ENCODE measurements at regions not wholly inside any gene's neighbourhood (a gene's known extent, or its start where the extent isn't known, plus 50 kb on each side); places are given as distances from the start of the nearest gene placed in this dataset.

GRCh38 chr22:49451070-49451840 is 376.4 kb downstream of the BRD1 start:
- DNase-seq, result no peak
- TF ChIP-seq POLR2A (IDR thresholded peaks at IDR 0.05), result no peak
- TF ChIP-seq, protein P1, sequence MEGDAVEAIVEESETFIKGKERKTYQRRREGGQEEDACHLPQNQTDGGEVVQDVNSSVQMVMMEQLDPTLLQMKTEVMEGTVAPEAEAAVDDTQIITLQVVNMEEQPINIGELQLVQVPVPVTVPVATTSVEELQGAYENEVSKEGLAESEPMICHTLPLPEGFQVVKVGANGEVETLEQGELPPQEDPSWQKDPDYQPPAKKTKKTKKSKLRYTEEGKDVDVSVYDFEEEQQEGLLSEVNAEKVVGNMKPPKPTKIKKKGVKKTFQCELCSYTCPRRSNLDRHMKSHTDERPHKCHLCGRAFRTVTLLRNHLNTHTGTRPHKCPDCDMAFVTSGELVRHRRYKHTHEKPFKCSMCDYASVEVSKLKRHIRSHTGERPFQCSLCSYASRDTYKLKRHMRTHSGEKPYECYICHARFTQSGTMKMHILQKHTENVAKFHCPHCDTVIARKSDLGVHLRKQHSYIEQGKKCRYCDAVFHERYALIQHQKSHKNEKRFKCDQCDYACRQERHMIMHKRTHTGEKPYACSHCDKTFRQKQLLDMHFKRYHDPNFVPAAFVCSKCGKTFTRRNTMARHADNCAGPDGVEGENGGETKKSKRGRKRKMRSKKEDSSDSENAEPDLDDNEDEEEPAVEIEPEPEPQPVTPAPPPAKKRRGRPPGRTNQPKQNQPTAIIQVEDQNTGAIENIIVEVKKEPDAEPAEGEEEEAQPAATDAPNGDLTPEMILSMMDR (IDR thresholded peaks at IDR 0.05), result no peak
- H3K9me3 ChIP-seq (replicated peaks in 1 of 3), result no peaks in the 10 kb centered on the region
- no peak overlapping the region for H3K27ac ChIP-seq
- peaks cover 3% of the 10 kb centered on the region for H3K27me3 ChIP-seq
- no peak overlapping the region for H3K4me3 ChIP-seq
- no peaks in the 10 kb centered on the region for H3K36me3 ChIP-seq (replicated peaks in 1 of 2)
- WGBS, 4 donors, result 43 to 57% (median 49%) methylated on average over 16 to 17 of the region's 17 CpGs
- H3K4me1 ChIP-seq (replicated peaks in 1 of 2), result no peaks in the 10 kb centered on the region
- intact Hi-C loops (cut with DNase I), result no loop called here

DNA sequence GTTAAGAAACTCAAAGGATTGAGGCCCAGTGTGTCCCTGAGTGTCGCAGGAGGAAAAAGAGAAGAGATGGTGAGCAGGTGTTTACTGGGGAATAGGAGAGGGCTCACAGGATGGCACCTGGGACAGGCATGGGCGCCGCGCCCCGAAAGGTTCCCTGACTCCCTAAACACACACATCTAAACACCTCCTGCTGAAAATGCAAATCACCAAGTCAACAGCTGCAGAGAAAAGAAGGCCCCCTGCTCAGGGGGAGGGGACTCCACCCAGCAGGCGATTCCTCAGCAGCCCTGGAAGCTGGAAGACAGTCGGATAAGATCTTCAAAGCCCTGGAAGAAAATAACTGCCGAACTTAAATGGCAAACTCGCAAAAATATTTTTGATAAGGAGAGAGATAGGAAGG is 377.2 kb downstream of the BRD1 start:
- Histone ChIP-seq H3K36me3 (replicated peaks in 1 of 2) (no peaks in the 10 kb centered on the region), H3K4me3 (no peak overlapping the region), H3K27me3 (peaks cover 3% of the 10 kb centered on the region), H3K4me1 (replicated peaks in 1 of 2) (no peaks in the 10 kb centered on the region), H3K9me3 (replicated peaks in 1 of 3) (no peaks in the 10 kb centered on the region), H3K27ac (no peak overlapping the region)
- TF ChIP-seq POLR2A (IDR thresholded peaks at IDR 0.05), result no peak
- TF ChIP-seq, protein P1 (IDR thresholded peaks at IDR 0.05), result no peak
- WGBS, 4 donors, result 5 to 8% (median 7%) methylated on average over 9 of the region's 9 CpGs
- DNase-seq, result no peak
- intact Hi-C loops (cut with DNase I), result no loop called here

DNA sequence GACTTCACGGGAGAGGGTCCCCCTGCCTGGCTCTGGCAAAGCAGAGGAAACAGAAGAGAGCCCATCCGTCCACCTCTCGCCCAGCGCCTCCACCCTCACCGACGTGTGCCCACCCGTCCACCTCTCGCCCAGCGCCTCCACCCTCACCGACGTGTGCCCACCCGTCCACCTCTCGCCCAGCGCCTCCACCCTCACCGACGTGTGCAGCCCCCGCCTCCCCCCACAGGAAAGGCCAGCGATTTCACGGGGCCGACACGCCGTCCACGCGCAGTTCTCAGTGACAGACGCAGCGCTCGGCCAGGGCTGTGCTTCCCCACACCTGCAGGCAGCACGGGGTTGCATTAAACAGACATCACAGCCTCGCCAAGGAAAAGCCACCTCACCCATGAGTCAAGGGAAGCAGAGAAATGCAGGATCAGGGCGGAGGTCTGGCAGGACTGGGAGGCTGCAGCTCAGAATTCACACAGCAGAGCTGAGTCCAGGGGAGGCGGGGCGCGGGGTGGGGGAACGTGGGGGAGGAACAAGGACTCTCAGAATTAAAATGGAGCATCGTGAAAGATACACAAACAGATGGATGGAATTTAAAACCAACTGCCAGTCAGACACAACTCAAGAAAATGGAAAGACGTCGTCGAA is 377.7 kb downstream of the BRD1 start:
- Histone ChIP-seq H3K36me3 (replicated peaks in 1 of 2) (no peaks in the 10 kb centered on the region), H3K9me3 (replicated peaks in 1 of 3) (no peaks in the 10 kb centered on the region), H3K27me3 (peaks cover 3% of the 10 kb centered on the region), H3K4me3 (no peak overlapping the region), H3K4me1 (replicated peaks in 1 of 2) (no peaks in the 10 kb centered on the region), H3K27ac (no peak overlapping the region)
- WGBS, 4 donors, result 12 to 26% (median 18%) methylated on average over 24 to 38 of the region's 38 CpGs
- no peak for DNase-seq
- TF ChIP-seq, protein P1 (IDR thresholded peaks at IDR 0.05), result no peak
- no peak for TF ChIP-seq POLR2A (IDR thresholded peaks at IDR 0.05)
- intact Hi-C loops (cut with DNase I), result no loop called here

- TF ChIP-seq, protein P1 (IDR thresholded peaks at IDR 0.05), result no peak
- no peak for TF ChIP-seq POLR2A (IDR thresholded peaks at IDR 0.05)
- intact Hi-C loops (cut with DNase I), result no loop called here
- no peaks in the 10 kb centered on the region for H3K4me1 ChIP-seq (replicated peaks in 1 of 2)
- no peak for DNase-seq
- no peaks in the 10 kb centered on the region for H3K36me3 ChIP-seq (replicated peaks in 1 of 2)
- no peak overlapping the region for H3K27ac ChIP-seq
- H3K4me3 ChIP-seq, result no peak overlapping the region
- 55 to 69% (median 62%) methylated on average over 15 to 16 of the region's 16 CpGs for WGBS, 4 donors
- H3K27me3 ChIP-seq, result peaks cover 3% of the 10 kb centered on the region
- H3K9me3 ChIP-seq (replicated peaks in 1 of 3), result no peaks in the 10 kb centered on the region
Measured at GRCh38 chr22:49449377-49449776, 378.3 kb downstream of the BRD1 start.

Measured in adrenal gland (tissue), 9 donors.